Tibial nerve (tissue), 4 donors: ENCODE measurements at regions not wholly inside any gene's neighbourhood (a gene's known extent, or its start where the extent isn't known, plus 50 kb on each side); places are given as distances from the start of the nearest gene placed in this dataset.

Source experiments
- DNase-seq, 2 donors: peaks; one replicate each; pipeline ENCODE4 v3.0.0-alpha.2; 2019; ENCODE audit warnings: low spot score in 2 of 2
- H3K27ac ChIP-seq, 4 donors: fragments of 200-600 bp; sonication (generic) in 3 of 4; one replicate each; pipeline ENCODE4 v1.5.1; 2017 to 2019; ENCODE audit warnings: mild to moderate bottlenecking in 1 of 4
- H3K27me3 ChIP-seq, 2 donors: fragments of 200-600 bp; sonication (generic) in 1 of 2; one replicate each; pipeline versions ENCODE4 v1.5.1 to v1.6.0; 2017 to 2019
- H3K36me3 ChIP-seq, 3 donors: fragments of 200-600 bp; sonication (generic); one replicate each; pipeline ENCODE4 v1.5.1; 2018 to 2019
- H3K4me1 ChIP-seq, 4 donors: fragments of 200-600 bp; sonication (generic) in 3 of 4; one replicate each; pipeline ENCODE4 v1.5.1; 2017 to 2019
- H3K4me3 ChIP-seq, 4 donors: fragments of 200-600 bp; sonication (generic) in 3 of 4; one replicate each; pipeline ENCODE4 v1.5.1; 2017 to 2019; ENCODE audit warnings: mild to moderate bottlenecking in 1 of 4, moderate library complexity in 1 of 4
- H3K9me3 ChIP-seq, 4 donors: fragments of 200-600 bp; sonication (generic) in 3 of 4; one replicate each; pipeline ENCODE4 v1.5.1; 2017 to 2019
- CTCF ChIP-seq, 5 experiments: fragments of 200-600 bp in 3 of 5; fragments of 450-650 bp in 2 of 5; sonication (generic) in 3 of 5; IDR thresholded peaks; one replicate each; pipeline ENCODE4 v1.5.1; 2016 to 2019; ENCODE audit warnings: antibody characterized with exemption in 5 of 5, mild to moderate bottlenecking in 3 of 5, moderate library complexity in 2 of 5
- EP300 ChIP-seq, 2 donors: sonication (generic); formaldehyde crosslinking; IDR thresholded peaks; one replicate each; pipeline ENCODE4 v1.6.1; 2017; ENCODE audit warnings: antibody characterized with exemption in 2 of 2, mild to moderate bottlenecking in 1 of 2
- POLR2A ChIP-seq, 2 donors: fragments of 450-650 bp; IDR thresholded peaks; one replicate each; pipeline ENCODE4 v1.6.1; 2017; ENCODE audit warnings: antibody characterized with exemption in 2 of 2, mild to moderate bottlenecking in 2 of 2, moderate library complexity in 2 of 2
- WGBS, 2 donors: methylation state at CpG; one replicate each; pipeline ENCODE4 v1.1.5; 2018; 5-methylcytosine and 5-hydroxymethylcytosine counted together

- no peak for DNase-seq
- H3K9me3 ChIP-seq, result peaks cover 0 to 5% (median 0%) of the 10 kb centered on the region in 4 donors
- no peak for TF ChIP-seq POLR2A (IDR thresholded peaks at IDR 0.05)
- no peak for TF ChIP-seq CTCF (IDR thresholded peaks at IDR 0.05)
- no peak for TF ChIP-seq EP300 (IDR thresholded peaks at IDR 0.05)
- no peak overlapping the region for H3K4me3 ChIP-seq
- H3K27ac ChIP-seq, result no peak overlapping the region
- no peaks in the 10 kb centered on the region for H3K36me3 ChIP-seq
- WGBS, 2 donors, result 63 to 66% methylated on average over 1 of the region's 1 CpG
- no peaks in the 10 kb centered on the region for H3K27me3 ChIP-seq
- H3K4me1 ChIP-seq, result no peaks in the 10 kb centered on the region
Observed at GRCh38 chr1:82284213-82284612, 483.5 kb downstream of the ADGRL2 start.

- Histone ChIP-seq H3K4me1 (no peaks in the 10 kb centered on the region), H3K9me3 (no peaks in the 10 kb centered on the region), H3K4me3 (no peak overlapping the region), H3K27ac (no peak overlapping the region), H3K36me3 (no peaks in the 10 kb centered on the region), H3K27me3 (no peaks in the 10 kb centered on the region)
- TF ChIP-seq POLR2A (IDR thresholded peaks at IDR 0.05), result no peak
- no peak for TF ChIP-seq CTCF (IDR thresholded peaks at IDR 0.05)
- TF ChIP-seq EP300 (IDR thresholded peaks at IDR 0.05), result no peak
- WGBS, 2 donors, result 79 to 85% methylated on average over 6 of the region's 6 CpGs
- DNase-seq, result no peak
Observed at GRCh38 chr1:82279241-82279640, 478.5 kb downstream of the ADGRL2 start.

- H3K36me3 ChIP-seq, result no peaks in the 10 kb centered on the region
- H3K27me3 ChIP-seq, result no peaks in the 10 kb centered on the region
- no peak for TF ChIP-seq CTCF (IDR thresholded peaks at IDR 0.05)
- no peak for TF ChIP-seq POLR2A (IDR thresholded peaks at IDR 0.05)
- no peak for TF ChIP-seq EP300 (IDR thresholded peaks at IDR 0.05)
- no peak for DNase-seq
- 55 to 76% methylated on average over 2 of the region's 2 CpGs for WGBS, 2 donors
- H3K4me3 ChIP-seq, result no peak overlapping the region
- no peaks in the 10 kb centered on the region for H3K4me1 ChIP-seq
- H3K27ac ChIP-seq, result no peak overlapping the region
- H3K9me3 ChIP-seq, result no peaks in the 10 kb centered on the region
Observed at GRCh38 chr1:82273816-82274215, 473.1 kb downstream of the ADGRL2 start.

- Histone ChIP-seq H3K27ac (no peak overlapping the region), H3K4me3 (no peak overlapping the region), H3K36me3 (no peaks in the 10 kb centered on the region), H3K9me3 (no peaks in the 10 kb centered on the region), H3K4me1 (no peaks in the 10 kb centered on the region), H3K27me3 (no peaks in the 10 kb centered on the region)
- no peak for DNase-seq
- TF ChIP-seq EP300 (IDR thresholded peaks at IDR 0.05), result no peak
- no peak for TF ChIP-seq CTCF (IDR thresholded peaks at IDR 0.05)
- no peak for TF ChIP-seq POLR2A (IDR thresholded peaks at IDR 0.05)
- WGBS, 2 donors, result 72 to 74% methylated on average over 5 of the region's 5 CpGs
Observed at GRCh38 chr1:82269431-82269830, 468.7 kb downstream of the ADGRL2 start.

GRCh38 chr1:82268826-82269225, 468.1 kb downstream of the ADGRL2 start:
- H3K9me3 ChIP-seq, result no peaks in the 10 kb centered on the region
- TF ChIP-seq CTCF (IDR thresholded peaks at IDR 0.05), result no peak
- no peaks in the 10 kb centered on the region for H3K4me1 ChIP-seq
- 85 to 91% methylated on average over 1 of the region's 1 CpG for WGBS, 2 donors
- H3K27me3 ChIP-seq, result no peaks in the 10 kb centered on the region
- no peak for DNase-seq
- no peaks in the 10 kb centered on the region for H3K36me3 ChIP-seq
- no peak overlapping the region for H3K27ac ChIP-seq
- no peak overlapping the region for H3K4me3 ChIP-seq
